GM12872 (cell line): ENCODE measurements at regions not wholly inside any gene's neighbourhood (a gene's known extent, or its start where the extent isn't known, plus 50 kb on each side); places are given as distances from the start of the nearest gene placed in this dataset.

Experiments used
- CTCF ChIP-seq: IDR thresholded peaks from 3 replicates; pipeline ENCODE4 v1.5.1; 2011; ENCODE audit warnings: low read depth, mild to moderate bottlenecking, low read length, moderate library complexity; ENCODE audit not compliant: insufficient read depth

- no peak for TF ChIP-seq CTCF
Measured at GRCh38 chr18:77329651-77330050, 80.0 kb downstream of the GALR1 start.

DNA sequence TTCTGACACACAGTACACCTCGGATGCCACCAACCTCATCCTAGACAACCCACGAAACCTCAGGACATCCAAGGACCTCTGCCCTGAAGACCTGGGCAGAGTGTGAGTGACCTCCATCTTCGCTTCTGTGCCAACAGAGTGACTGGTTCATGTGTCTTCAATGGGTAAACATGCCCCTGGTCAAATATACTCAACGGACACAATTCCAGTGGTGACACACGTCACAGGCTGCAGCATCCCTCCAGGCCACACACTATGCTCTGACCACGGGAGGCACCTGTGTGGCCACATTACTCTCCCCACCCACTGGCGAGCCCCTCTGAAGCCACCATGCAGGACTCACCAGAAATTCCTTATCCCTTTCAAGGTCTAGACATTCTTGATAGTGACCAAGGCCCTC lies 85.2 kb downstream of the GALR1 start:
- no peak for TF ChIP-seq CTCF

DNA sequence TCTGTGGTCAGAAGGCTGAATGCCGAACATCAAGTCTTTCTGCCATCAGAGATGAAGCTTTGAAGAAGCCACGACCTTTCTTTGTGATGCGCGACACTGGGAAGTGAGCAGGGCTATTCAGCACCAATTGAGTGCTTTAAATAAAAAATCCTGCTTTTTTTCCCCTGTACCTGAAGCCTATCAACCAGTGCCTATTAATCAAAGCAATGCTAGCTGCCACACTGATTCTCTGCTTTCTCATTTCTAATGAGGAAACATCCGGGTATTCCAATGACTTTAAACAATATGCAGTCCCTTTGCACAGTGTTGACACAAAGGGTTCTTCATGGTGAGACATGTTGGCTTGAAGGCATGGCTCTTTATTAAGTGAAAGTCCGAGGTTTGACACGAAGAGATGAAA lies 88.0 kb downstream of the GALR1 start:
- no peak for TF ChIP-seq CTCF

- TF ChIP-seq CTCF: no peak
Measured at GRCh38 chr18:77339093-77339492, 89.4 kb downstream of the GALR1 start.

DNA sequence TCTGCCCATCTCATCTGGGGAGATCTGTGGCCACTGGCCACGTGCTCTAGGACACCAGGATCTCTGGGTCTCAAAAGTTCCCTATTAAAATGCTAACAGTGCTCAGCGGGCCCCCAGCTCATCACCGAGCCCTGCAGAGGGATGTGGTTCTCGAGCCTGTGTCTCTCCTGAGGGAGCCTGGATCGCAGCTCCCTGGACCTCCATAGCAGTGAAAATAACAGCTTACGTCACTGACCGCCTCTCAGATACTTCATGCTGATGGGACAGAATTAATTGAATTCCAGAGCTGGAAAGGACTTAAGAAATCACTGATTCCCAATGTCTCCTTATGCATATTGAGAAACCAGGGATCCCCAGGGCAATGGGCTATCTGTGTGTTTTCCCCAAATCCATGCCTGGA lies 90.0 kb downstream of the GALR1 start:
- no peak for TF ChIP-seq CTCF

DNA sequence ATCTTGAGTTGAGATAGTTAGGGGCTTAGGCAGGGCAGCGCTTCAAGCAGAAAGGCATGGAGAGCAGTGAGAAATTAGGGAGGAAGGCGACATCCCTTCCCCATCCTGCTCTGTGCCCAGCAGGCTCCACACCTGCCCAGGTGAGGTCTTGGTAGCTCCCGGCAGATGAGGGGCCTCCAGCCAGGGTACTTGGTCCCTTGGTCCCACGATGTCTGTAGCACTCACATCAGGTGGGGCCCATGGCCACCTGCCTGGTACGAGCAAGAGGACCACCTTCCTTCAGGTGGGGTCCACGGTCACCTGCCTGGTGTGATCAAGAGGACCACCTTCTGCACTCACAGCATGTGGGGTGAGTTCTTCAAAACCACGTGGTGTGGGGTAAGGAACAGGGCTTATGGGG lies 91.2 kb downstream of the GALR1 start:
- TF ChIP-seq CTCF: no peak

- TF ChIP-seq CTCF: no peak
Measured at GRCh38 chr18:77341527-77342325, 92.1 kb downstream of the GALR1 start.
